ENCODE measurements at regions not wholly inside any gene's neighbourhood (a gene's known extent, or its start where the extent isn't known, plus 50 kb on each side); places are given as distances from the start of the nearest gene placed in this dataset.

- no peak overlapping the region for H3K4me3 Mint-ChIP-seq (ENCODE audit: unreplicated experiment)
Measured at GRCh38 chr6:164871783-164872182, 437.6 kb downstream of the C6orf118 start.

GRCh38 chr6:164870164-164870563, 439.2 kb downstream of the C6orf118 start:
- intact Hi-C loops (cut with micrococcal nuclease; ENCODE audit: unreplicated experiment) = no loop called here
- Histone ChIP-seq H3K27me3 (replicated peaks; ENCODE audit: control insufficient read depth, insufficient read depth, low read length) (no peaks in the 10 kb centered on the region), H3K4me3 (ENCODE audit: low read depth, low read length) (no peak overlapping the region), H3K36me3 (ENCODE audit: control insufficient read depth, insufficient read depth, low read length) (no peaks in the 10 kb centered on the region), H3K9me3 (no peaks in the 10 kb centered on the region), H3K4me1 (no peaks in the 10 kb centered on the region)
- POLR2A ChIA-PET = no interaction called here
- CTCF ChIA-PET = interaction anchor here (1.0 kb wide), 1 partner anchor 42 kb away, joined by 4 read pairs; no protein-coding TSS in a partner anchor
- no peak for TF ChIP-seq CTCF (IDR thresholded peaks at IDR 0.05; ENCODE audit: insufficient read depth in 1 of 2, low read depth in 1 of 2, low read length in 1 of 2, severe bottlenecking in 1 of 2, unreplicated experiment in 1 of 2)
- Mint-ChIP-seq H3K4me1 (ENCODE audit: low read depth, unreplicated experiment) (no peaks in the 10 kb centered on the region), H3K36me3 (ENCODE audit: insufficient read depth, unreplicated experiment) (no peaks in the 10 kb centered on the region), H3K27me3 (ENCODE audit: insufficient read depth, unreplicated experiment) (no peaks in the 10 kb centered on the region), H3K9me3 (ENCODE audit: unreplicated experiment) (no peaks in the 10 kb centered on the region), H3K4me3 (ENCODE audit: unreplicated experiment) (no peak overlapping the region), H3K27ac (ENCODE audit: unreplicated experiment) (no peak overlapping the region)
- DNase-seq = no peak
- no TSS peak for BruUV-seq (replicated peaks)

More at GRCh38 chr6:164871783-164872182, 437.6 kb downstream of the C6orf118 start:
- POLR2A ChIA-PET = no interaction called here
- CTCF ChIA-PET = no interaction called here
- Mint-ChIP-seq H3K27ac (ENCODE audit: unreplicated experiment) (no peak overlapping the region), H3K27me3 (ENCODE audit: insufficient read depth, unreplicated experiment) (no peaks in the 10 kb centered on the region), H3K36me3 (ENCODE audit: insufficient read depth, unreplicated experiment) (no peaks in the 10 kb centered on the region), H3K9me3 (ENCODE audit: unreplicated experiment) (no peaks in the 10 kb centered on the region), H3K4me1 (ENCODE audit: low read depth, unreplicated experiment) (no peaks in the 10 kb centered on the region)
- H3K36me3 ChIP-seq (ENCODE audit: control insufficient read depth, insufficient read depth, low read length) = no peaks in the 10 kb centered on the region
- intact Hi-C loops (cut with micrococcal nuclease; ENCODE audit: unreplicated experiment) = no loop called here
- no peak for TF ChIP-seq CTCF (IDR thresholded peaks at IDR 0.05; ENCODE audit: insufficient read depth in 1 of 2, low read depth in 1 of 2, low read length in 1 of 2, severe bottlenecking in 1 of 2, unreplicated experiment in 1 of 2)
- no peak for DNase-seq
- no TSS peak for BruUV-seq (replicated peaks)
- H3K9me3 ChIP-seq = no peaks in the 10 kb centered on the region
- H3K4me1 ChIP-seq = no peaks in the 10 kb centered on the region
- no peaks in the 10 kb centered on the region for H3K27me3 ChIP-seq (replicated peaks; ENCODE audit: control insufficient read depth, insufficient read depth, low read length)
- no peak overlapping the region for H3K4me3 ChIP-seq (ENCODE audit: low read depth, low read length)

GRCh38 chr6:164861967-164862366, 447.4 kb downstream of the C6orf118 start:
- intact Hi-C loops (cut with micrococcal nuclease; ENCODE audit: unreplicated experiment) = no loop called here
- Mint-ChIP-seq H3K9me3 (ENCODE audit: unreplicated experiment) (no peaks in the 10 kb centered on the region), H3K4me3 (ENCODE audit: unreplicated experiment) (no peak overlapping the region), H3K27me3 (ENCODE audit: insufficient read depth, unreplicated experiment) (no peaks in the 10 kb centered on the region), H3K27ac (ENCODE audit: unreplicated experiment) (no peak overlapping the region), H3K36me3 (ENCODE audit: insufficient read depth, unreplicated experiment) (no peaks in the 10 kb centered on the region), H3K4me1 (ENCODE audit: low read depth, unreplicated experiment) (no peaks in the 10 kb centered on the region)
- no peaks in the 10 kb centered on the region for H3K9me3 ChIP-seq
- TF ChIP-seq CTCF (IDR thresholded peaks at IDR 0.05; ENCODE audit: insufficient read depth in 1 of 2, low read depth in 1 of 2, low read length in 1 of 2, severe bottlenecking in 1 of 2, unreplicated experiment in 1 of 2) = no peak
- BruUV-seq (replicated peaks) = no TSS peak
- H3K4me3 ChIP-seq (ENCODE audit: low read depth, low read length) = no peak overlapping the region
- no peaks in the 10 kb centered on the region for H3K27me3 ChIP-seq (replicated peaks; ENCODE audit: control insufficient read depth, insufficient read depth, low read length)
- H3K4me1 ChIP-seq = no peaks in the 10 kb centered on the region
- CTCF ChIA-PET = no interaction called here
- no peak for DNase-seq
- H3K36me3 ChIP-seq (ENCODE audit: control insufficient read depth, insufficient read depth, low read length) = no peaks in the 10 kb centered on the region
- POLR2A ChIA-PET = no interaction called here

All from Caco-2 (cell line).